ENCODE measurements at regions not wholly inside any gene's neighbourhood (a gene's known extent, or its start where the extent isn't known, plus 50 kb on each side); places are given as distances from the start of the nearest gene placed in this dataset.

- no peak overlapping the region for H2AFZ ChIP-seq (ENCODE audit: low read depth, low read length)
- H3K27ac ChIP-seq (ENCODE audit: low read length): no peak overlapping the region
- H3K79me2 ChIP-seq (ENCODE audit: low read length): no peaks in the 10 kb centered on the region
- H3K9me3 ChIP-seq (ENCODE audit: insufficient read depth, low read length): no peaks in the 10 kb centered on the region
- TF ChIP-seq, protein P1, sequence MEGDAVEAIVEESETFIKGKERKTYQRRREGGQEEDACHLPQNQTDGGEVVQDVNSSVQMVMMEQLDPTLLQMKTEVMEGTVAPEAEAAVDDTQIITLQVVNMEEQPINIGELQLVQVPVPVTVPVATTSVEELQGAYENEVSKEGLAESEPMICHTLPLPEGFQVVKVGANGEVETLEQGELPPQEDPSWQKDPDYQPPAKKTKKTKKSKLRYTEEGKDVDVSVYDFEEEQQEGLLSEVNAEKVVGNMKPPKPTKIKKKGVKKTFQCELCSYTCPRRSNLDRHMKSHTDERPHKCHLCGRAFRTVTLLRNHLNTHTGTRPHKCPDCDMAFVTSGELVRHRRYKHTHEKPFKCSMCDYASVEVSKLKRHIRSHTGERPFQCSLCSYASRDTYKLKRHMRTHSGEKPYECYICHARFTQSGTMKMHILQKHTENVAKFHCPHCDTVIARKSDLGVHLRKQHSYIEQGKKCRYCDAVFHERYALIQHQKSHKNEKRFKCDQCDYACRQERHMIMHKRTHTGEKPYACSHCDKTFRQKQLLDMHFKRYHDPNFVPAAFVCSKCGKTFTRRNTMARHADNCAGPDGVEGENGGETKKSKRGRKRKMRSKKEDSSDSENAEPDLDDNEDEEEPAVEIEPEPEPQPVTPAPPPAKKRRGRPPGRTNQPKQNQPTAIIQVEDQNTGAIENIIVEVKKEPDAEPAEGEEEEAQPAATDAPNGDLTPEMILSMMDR (IDR thresholded peaks at IDR 0.05; ENCODE audit: low read depth, low read length): no peak
- TF ChIP-seq EZH2phosphoT487 (IDR thresholded peaks at IDR 0.05; ENCODE audit: low read depth): no peak
- H4K20me1 ChIP-seq (ENCODE audit: insufficient read depth, low read length): no peaks in the 10 kb centered on the region
- H3K4me3 ChIP-seq (ENCODE audit: low read length): no peak overlapping the region
- H3K4me2 ChIP-seq (ENCODE audit: low read length): no peak overlapping the region
- no peaks in the 10 kb centered on the region for H3K4me1 ChIP-seq (ENCODE audit: low read length)
- no peaks in the 10 kb centered on the region for H3K27me3 ChIP-seq (ENCODE audit: low read depth, low read length)
- no peak overlapping the region for H3K9ac ChIP-seq (ENCODE audit: low read length)
- no peaks in the 10 kb centered on the region for H3K36me3 ChIP-seq (replicated peaks; ENCODE audit: low read depth, low read length)
Measured at GRCh38 chr2:5510082-5510481, 182.1 kb upstream of the SOX11 start.

DNA sequence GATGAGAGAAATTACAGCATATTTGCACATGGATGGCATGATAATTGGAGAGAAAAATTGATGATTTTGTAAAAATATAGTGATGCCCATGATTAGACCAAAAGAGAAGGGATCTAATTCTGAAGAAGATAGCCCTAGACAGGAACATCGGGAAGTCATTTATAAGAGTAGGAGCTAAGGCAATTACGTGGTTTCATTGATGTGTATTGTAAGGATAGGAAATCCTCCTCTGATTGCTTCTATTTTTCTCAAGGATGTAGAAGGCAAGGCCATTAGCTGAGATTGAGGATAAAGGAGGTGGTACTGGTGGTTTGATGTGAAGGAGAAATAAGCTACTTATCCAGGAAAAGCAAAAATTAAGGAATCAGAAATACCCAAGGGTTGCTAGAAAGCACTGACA lies 176.5 kb upstream of the SOX11 start:
- Histone ChIP-seq H3K27me3 (ENCODE audit: low read depth, low read length) (no peaks in the 10 kb centered on the region), H4K20me1 (ENCODE audit: insufficient read depth, low read length) (no peaks in the 10 kb centered on the region), H3K79me2 (ENCODE audit: low read length) (no peaks in the 10 kb centered on the region)

DNA sequence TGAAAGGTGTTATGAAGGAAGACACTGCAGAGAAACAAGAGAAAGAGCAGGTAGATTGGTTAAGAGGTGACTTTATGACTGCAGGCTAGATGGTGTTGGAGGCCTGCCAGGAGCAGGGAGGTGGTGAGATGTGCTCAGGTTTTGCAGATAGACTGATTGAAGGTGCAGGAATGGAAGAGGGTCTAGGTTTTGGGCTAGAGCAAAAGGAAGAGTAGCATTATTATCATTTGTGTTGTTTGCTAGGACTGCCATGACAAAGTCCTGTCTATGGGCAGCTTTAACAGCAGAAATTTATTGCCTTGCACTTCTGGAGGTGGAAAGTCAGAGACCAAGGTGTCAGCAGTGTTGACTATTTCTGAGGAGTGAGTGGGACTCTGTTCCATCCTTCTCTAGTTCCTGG lies 172.9 kb upstream of the SOX11 start:
- Histone ChIP-seq H3K4me2 (ENCODE audit: low read length) (no peak overlapping the region), H3K4me3 (ENCODE audit: low read length) (no peak overlapping the region), H3K4me1 (ENCODE audit: low read length) (no peaks in the 10 kb centered on the region), H3K9me3 (ENCODE audit: insufficient read depth, low read length) (no peaks in the 10 kb centered on the region), H3K27ac (ENCODE audit: low read length) (no peak overlapping the region), H2AFZ (ENCODE audit: low read depth, low read length) (no peak overlapping the region), H4K20me1 (ENCODE audit: insufficient read depth, low read length) (no peaks in the 10 kb centered on the region), H3K9ac (ENCODE audit: low read length) (no peak overlapping the region), H3K27me3 (ENCODE audit: low read depth, low read length) (no peaks in the 10 kb centered on the region), H3K36me3 (replicated peaks; ENCODE audit: low read depth, low read length) (no peaks in the 10 kb centered on the region), H3K79me2 (ENCODE audit: low read length) (no peaks in the 10 kb centered on the region)
- TF ChIP-seq, protein P1 (IDR thresholded peaks at IDR 0.05; ENCODE audit: low read depth, low read length): no peak
- TF ChIP-seq EZH2phosphoT487 (IDR thresholded peaks at IDR 0.05; ENCODE audit: low read depth): no peak

More for the DNA sequence above, 176.5 kb upstream of the SOX11 start:
- Histone ChIP-seq H3K9me3 (ENCODE audit: insufficient read depth, low read length) (no peaks in the 10 kb centered on the region), H3K4me1 (ENCODE audit: low read length) (no peaks in the 10 kb centered on the region), H3K27ac (ENCODE audit: low read length) (no peak overlapping the region), H3K4me2 (ENCODE audit: low read length) (no peak overlapping the region), H3K36me3 (replicated peaks; ENCODE audit: low read depth, low read length) (no peaks in the 10 kb centered on the region), H2AFZ (ENCODE audit: low read depth, low read length) (no peak overlapping the region), H3K4me3 (ENCODE audit: low read length) (no peak overlapping the region), H3K9ac (ENCODE audit: low read length) (no peak overlapping the region)
- TF ChIP-seq EZH2phosphoT487 (IDR thresholded peaks at IDR 0.05; ENCODE audit: low read depth): no peak
- TF ChIP-seq, protein P1 (IDR thresholded peaks at IDR 0.05; ENCODE audit: low read depth, low read length): no peak

- Histone ChIP-seq H3K9me3 (ENCODE audit: insufficient read depth, low read length) (no peaks in the 10 kb centered on the region), H3K4me1 (ENCODE audit: low read length) (no peaks in the 10 kb centered on the region), H3K4me2 (ENCODE audit: low read length) (no peak overlapping the region), H3K27me3 (ENCODE audit: low read depth, low read length) (no peaks in the 10 kb centered on the region), H3K79me2 (ENCODE audit: low read length) (no peaks in the 10 kb centered on the region), H3K4me3 (ENCODE audit: low read length) (no peak overlapping the region), H4K20me1 (ENCODE audit: insufficient read depth, low read length) (no peaks in the 10 kb centered on the region), H3K9ac (ENCODE audit: low read length) (no peak overlapping the region), H3K27ac (ENCODE audit: low read length) (no peak overlapping the region), H2AFZ (ENCODE audit: low read depth, low read length) (no peak overlapping the region), H3K36me3 (replicated peaks; ENCODE audit: low read depth, low read length) (no peaks in the 10 kb centered on the region)
- TF ChIP-seq, protein P1 (IDR thresholded peaks at IDR 0.05; ENCODE audit: low read depth, low read length): no peak
- TF ChIP-seq EZH2phosphoT487 (IDR thresholded peaks at IDR 0.05; ENCODE audit: low read depth): no peak
Measured at GRCh38 chr2:5520463-5520972, 171.7 kb upstream of the SOX11 start.

All from OCI-LY3 (cell line).